Effector memory CD4-positive, alpha-beta T cell (primary cell): ENCODE measurements at regions not wholly inside any gene's neighbourhood (a gene's known extent, or its start where the extent isn't known, plus 50 kb on each side); places are given as distances from the start of the nearest gene placed in this dataset.

ENCODE experiments used
- DNase-seq, 3 donors: peaks; one replicate each; pipeline ENCODE4 v3.0.0-alpha.2; 2020
- H3K27ac ChIP-seq: 2 replicates; pipeline ENCODE4 v1.7.0; 2013; ENCODE audit warnings: mild to moderate bottlenecking, low read length, moderate library complexity; ENCODE audit not compliant: insufficient read depth, poor library complexity, severe bottlenecking
- H3K27me3 ChIP-seq: replicated peaks from 2 replicates; pipeline ENCODE4 v1.7.0; 2013; ENCODE audit warnings: mild to moderate bottlenecking, low read length; ENCODE audit not compliant: insufficient read depth, control insufficient read depth, poor library complexity, severe bottlenecking
- H3K36me3 ChIP-seq: 2 replicates; pipeline ENCODE4 v1.7.0; 2013; ENCODE audit warnings: mild to moderate bottlenecking, low read length, moderate library complexity; ENCODE audit not compliant: control insufficient read depth, insufficient read depth
- H3K4me1 ChIP-seq: 2 replicates; pipeline ENCODE4 v1.7.0; 2013; ENCODE audit warnings: low read length, mild to moderate bottlenecking; ENCODE audit not compliant: control insufficient read depth, insufficient read depth, poor library complexity, severe bottlenecking
- H3K4me3 ChIP-seq: 2 replicates; pipeline ENCODE4 v1.7.0; 2013; ENCODE audit warnings: low read length, low read depth, mild to moderate bottlenecking; ENCODE audit not compliant: insufficient read depth, poor library complexity, severe bottlenecking
- H3K9me3 ChIP-seq: 2 replicates; pipeline ENCODE4 v1.7.0; 2013; ENCODE audit warnings: mild to moderate bottlenecking, low read length, moderate library complexity; ENCODE audit not compliant: control insufficient read depth

DNA sequence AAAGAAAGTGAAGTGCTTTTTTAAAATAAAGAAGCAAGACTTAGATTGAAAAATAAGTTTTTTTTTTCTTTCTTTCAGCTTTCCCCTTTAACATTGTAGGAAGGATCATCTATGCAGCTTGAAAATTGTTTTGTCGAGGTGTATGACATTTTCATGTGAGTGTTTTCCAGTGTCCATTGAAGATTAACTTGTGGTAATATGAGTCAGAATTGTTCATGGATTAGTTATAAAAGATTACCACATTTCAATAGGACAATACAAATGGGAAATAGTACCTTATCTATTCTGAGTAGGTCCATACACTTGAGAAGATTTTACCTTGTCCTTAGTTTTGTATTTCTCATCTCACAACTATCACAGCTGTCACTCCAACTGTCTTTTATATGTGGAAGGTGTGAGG lies 1234.7 kb downstream of the NSUN3 start:
- no peaks in the 10 kb centered on the region for H3K27me3 ChIP-seq
- no peak overlapping the region for H3K27ac ChIP-seq
- no peaks in the 10 kb centered on the region for H3K4me1 ChIP-seq
- DNase-seq = no peak
- H3K9me3 ChIP-seq = peaks cover 6% of the 10 kb centered on the region
- no peaks in the 10 kb centered on the region for H3K36me3 ChIP-seq
- no peak overlapping the region for H3K4me3 ChIP-seq

DNA sequence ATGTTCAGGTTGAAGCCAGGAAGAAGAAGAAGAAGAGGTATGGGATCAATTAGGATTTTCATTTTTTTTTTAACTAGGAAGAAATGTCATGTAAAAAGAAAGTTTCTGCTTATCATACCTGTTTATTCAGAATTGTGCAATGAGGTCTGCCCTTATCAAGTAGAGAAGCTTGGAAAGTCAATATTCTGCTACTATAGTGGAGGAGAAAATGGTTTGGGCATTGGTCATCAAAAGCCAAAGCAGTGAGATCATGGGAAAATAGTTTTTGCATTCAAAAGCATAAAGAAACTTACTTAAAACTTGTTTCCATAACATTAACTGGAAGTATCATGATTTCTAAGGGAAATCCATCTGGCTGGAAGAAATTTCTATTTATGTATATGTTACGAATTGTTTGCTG lies 1239.2 kb downstream of the NSUN3 start:
- no peak for DNase-seq
- no peak overlapping the region for H3K4me3 ChIP-seq
- H3K9me3 ChIP-seq = peaks cover 6% of the 10 kb centered on the region
- H3K27me3 ChIP-seq = no peaks in the 10 kb centered on the region
- no peak overlapping the region for H3K27ac ChIP-seq
- no peaks in the 10 kb centered on the region for H3K36me3 ChIP-seq
- H3K4me1 ChIP-seq = no peaks in the 10 kb centered on the region

DNA sequence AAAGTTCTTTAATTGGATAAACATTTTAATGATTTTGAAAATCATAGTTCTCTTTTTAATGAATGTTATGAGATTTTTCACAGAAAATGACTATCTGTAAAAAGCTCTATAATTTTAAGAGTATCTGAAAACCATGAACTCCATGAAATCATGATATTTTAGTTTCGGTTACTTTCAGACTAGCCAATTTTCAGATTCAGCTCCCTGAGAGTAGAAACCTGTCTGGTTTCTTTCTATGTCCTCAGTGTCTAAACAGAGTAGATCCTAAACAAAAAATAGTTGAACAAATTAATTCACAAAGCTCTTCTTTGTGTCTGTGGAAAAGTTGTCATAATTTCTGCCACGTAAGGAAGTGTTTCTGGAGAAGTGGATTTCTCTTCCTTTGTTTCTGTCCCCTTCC lies 1247.7 kb downstream of the NSUN3 start:
- H3K4me3 ChIP-seq = no peak overlapping the region
- no peaks in the 10 kb centered on the region for H3K4me1 ChIP-seq
- DNase-seq = no peak
- no peaks in the 10 kb centered on the region for H3K9me3 ChIP-seq
- no peaks in the 10 kb centered on the region for H3K27me3 ChIP-seq
- H3K27ac ChIP-seq = no peak overlapping the region
- H3K36me3 ChIP-seq = no peaks in the 10 kb centered on the region

DNA sequence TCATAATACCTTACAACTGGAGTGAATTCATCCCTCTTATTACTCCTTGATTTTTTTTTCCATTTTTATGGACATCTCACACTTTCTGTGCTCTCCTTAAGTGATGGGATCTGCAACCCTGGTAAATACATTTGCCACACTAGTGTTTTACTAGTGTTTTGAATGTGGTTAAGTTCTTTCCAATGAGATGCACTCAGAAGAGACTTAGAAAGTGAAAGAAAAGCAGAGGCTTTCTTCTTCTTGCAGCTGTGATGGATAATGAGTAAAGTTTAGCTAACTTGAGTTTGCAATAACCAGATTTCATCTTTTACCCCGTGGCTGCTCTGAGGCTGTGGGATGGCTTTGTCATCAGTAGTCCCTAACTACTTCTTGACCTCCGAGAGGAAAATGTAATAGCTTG lies 1248.4 kb downstream of the NSUN3 start:
- DNase-seq = no peak
- Histone ChIP-seq H3K27me3 (no peaks in the 10 kb centered on the region), H3K36me3 (no peaks in the 10 kb centered on the region), H3K4me1 (no peaks in the 10 kb centered on the region), H3K9me3 (no peaks in the 10 kb centered on the region), H3K4me3 (no peak overlapping the region), H3K27ac (no peak overlapping the region)

DNA sequence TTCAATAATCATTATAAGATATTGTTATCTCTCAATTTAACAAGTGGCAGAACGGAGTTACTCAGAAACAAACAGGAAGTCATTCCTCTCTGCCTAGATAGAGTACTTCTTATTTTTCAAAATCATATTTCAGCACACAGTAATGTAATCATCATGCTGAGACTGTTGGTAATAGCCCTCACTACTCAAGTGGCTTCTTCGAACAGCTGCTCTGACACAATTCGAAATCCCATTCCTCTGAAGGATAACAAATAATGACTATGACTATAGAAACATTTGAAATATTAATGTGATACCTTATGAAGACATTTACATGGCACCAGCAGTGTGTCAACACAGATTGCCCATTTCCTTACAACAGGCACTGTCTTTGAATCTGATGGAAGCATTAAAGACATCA lies 1249.8 kb downstream of the NSUN3 start:
- H3K36me3 ChIP-seq = no peaks in the 10 kb centered on the region

DNA sequence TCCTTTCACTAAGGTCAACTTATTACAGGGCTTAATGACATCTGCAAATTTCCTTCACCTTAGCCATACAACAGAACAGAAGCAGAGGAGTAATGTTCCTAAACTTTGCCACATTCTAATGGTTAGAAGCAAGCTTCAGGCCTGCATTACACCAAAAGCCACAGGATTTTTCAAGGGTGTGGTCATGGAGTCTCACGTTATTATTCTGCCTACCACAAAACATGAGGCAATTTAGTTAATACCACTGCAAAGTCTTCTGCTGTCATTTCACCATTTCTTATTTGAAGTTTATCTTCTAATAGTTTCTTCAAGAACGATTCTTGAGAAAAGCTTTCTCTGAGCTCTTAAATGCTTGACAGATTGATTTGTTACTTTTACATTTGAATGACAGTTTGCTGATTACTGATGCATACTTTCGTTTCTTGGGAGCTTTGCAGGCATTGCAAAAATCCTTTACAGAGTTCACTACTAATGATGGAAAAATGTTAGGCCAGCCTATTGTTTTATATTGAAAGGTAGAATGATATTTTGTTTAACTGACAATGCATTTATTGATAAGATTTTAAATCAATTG lies 1257.1 kb downstream of the NSUN3 start:
- no peaks in the 10 kb centered on the region for H3K4me1 ChIP-seq
- no peak for DNase-seq
- H3K36me3 ChIP-seq = no peaks in the 10 kb centered on the region
- no peak overlapping the region for H3K4me3 ChIP-seq
- H3K27me3 ChIP-seq = no peaks in the 10 kb centered on the region
- no peak overlapping the region for H3K27ac ChIP-seq
- H3K9me3 ChIP-seq = no peaks in the 10 kb centered on the region

More for the DNA sequence above, 1249.8 kb downstream of the NSUN3 start:
- Histone ChIP-seq H3K27me3 (no peaks in the 10 kb centered on the region), H3K27ac (no peak overlapping the region), H3K9me3 (no peaks in the 10 kb centered on the region), H3K4me3 (no peak overlapping the region), H3K4me1 (no peaks in the 10 kb centered on the region)
- DNase-seq = no peak

DNA sequence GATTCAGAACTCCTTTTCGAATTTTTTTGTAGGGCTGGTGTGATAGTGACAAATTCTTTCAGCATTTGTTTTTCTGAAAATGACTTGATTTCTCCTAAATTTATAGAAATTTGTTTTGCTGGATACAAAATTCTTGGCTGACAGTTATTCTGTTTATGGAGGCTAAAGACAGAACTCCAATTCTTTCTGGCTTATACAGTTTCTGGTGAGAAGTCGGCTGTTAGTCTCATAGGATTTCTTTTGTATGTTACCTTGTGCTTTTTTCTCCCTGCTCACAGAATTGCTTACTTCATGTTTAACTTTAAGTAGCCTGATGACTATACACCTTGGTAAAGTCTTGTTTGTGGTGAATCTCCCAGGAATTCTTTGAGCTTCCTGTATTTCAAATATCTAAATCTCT lies 1264.6 kb downstream of the NSUN3 start:
- no peak overlapping the region for H3K4me3 ChIP-seq
- H3K9me3 ChIP-seq = no peaks in the 10 kb centered on the region
- DNase-seq = no peak
- no peaks in the 10 kb centered on the region for H3K4me1 ChIP-seq
- H3K27me3 ChIP-seq = no peaks in the 10 kb centered on the region
- no peaks in the 10 kb centered on the region for H3K36me3 ChIP-seq
- H3K27ac ChIP-seq = no peak overlapping the region

DNA sequence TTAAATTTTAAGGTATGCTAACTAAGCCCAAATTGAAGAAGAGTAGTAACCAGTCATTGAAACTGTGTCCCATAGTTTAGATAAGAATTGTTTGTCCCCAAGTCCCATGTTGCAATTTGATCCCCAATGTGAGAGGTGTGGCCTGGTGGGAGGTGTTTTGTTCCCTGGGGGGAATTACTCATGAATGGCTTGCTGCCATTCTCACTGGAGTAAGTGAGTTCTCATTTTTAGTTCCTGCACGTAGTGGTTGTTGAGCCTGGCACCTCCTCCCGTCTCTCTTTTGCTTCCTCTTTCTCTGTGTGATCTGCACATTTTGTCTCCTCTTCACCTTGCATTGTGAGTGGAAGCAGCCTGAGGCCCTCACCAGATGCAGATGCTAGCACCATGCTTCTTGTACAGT lies 1271.0 kb downstream of the NSUN3 start:
- no peaks in the 10 kb centered on the region for H3K36me3 ChIP-seq
- H3K27ac ChIP-seq = no peak overlapping the region
- no peaks in the 10 kb centered on the region for H3K27me3 ChIP-seq
- H3K4me1 ChIP-seq = no peaks in the 10 kb centered on the region
- no peak for DNase-seq
- no peak overlapping the region for H3K4me3 ChIP-seq
- H3K9me3 ChIP-seq = no peaks in the 10 kb centered on the region

DNA sequence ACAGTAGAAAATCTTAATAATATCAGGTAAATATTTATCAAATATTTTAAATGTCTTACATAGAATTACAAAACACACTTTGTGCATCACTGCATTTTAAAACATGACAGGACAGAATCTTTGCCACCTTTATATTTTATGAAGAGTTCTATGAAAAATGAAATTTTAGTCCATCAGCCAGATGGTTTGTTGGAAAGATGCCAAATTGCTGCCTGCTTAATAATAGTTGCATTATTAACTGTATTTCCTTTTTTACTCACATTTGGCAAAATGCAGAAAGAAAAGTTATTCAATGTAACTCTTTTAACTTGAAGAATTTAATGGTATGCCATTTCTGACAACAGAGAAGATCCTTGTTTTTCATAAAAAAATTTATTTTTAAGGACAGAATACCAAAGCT lies 1271.6 kb downstream of the NSUN3 start:
- no peaks in the 10 kb centered on the region for H3K27me3 ChIP-seq
- no peaks in the 10 kb centered on the region for H3K9me3 ChIP-seq
- H3K27ac ChIP-seq = no peak overlapping the region
- no peaks in the 10 kb centered on the region for H3K36me3 ChIP-seq
- no peak overlapping the region for H3K4me3 ChIP-seq
- no peak for DNase-seq
- no peaks in the 10 kb centered on the region for H3K4me1 ChIP-seq

DNA sequence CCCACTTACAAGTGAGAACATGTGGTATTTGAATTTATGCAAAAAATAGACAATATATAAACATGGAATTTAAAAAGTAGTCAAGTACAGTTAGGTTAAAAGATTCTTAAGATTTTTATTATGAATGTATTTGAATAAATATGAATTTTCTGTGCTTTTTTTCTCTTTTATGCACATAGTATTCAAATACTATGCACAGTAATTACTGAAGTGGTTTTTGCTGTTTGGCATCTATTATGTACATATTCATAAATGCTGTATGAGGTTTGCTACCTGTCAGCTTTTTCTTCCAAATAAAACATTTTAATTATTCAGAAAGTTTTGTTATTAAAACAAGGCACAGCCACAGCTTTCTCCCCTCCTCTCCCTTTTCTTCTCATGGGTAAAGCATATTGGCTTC lies 1272.7 kb downstream of the NSUN3 start:
- H3K36me3 ChIP-seq = no peaks in the 10 kb centered on the region
- DNase-seq = no peak
- H3K4me3 ChIP-seq = no peak overlapping the region
- no peaks in the 10 kb centered on the region for H3K27me3 ChIP-seq
- no peak overlapping the region for H3K27ac ChIP-seq
- H3K9me3 ChIP-seq = no peaks in the 10 kb centered on the region
- H3K4me1 ChIP-seq = no peaks in the 10 kb centered on the region

DNA sequence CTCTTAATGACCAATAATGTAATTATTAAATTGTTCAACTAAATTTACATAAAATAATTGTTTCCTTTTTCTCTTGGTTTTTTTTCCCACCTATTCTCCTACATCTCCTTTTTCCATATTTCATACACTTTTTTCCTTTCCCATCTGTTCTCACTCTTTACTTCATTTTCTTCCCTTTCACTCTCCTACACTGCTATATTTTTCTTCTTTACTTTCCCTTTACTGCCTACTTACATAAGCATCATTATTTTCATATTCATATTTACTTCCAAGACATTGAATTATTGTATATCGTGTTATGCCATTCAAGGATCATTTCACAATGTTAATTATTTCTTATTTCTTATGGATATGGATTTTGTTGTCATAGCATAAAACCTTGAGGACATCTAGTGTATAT lies 1275.6 kb downstream of the NSUN3 start:
- no peak overlapping the region for H3K4me3 ChIP-seq

More for the DNA sequence above, 1275.6 kb downstream of the NSUN3 start:
- Histone ChIP-seq H3K27me3 (no peaks in the 10 kb centered on the region), H3K9me3 (no peaks in the 10 kb centered on the region), H3K27ac (no peak overlapping the region), H3K36me3 (no peaks in the 10 kb centered on the region), H3K4me1 (no peaks in the 10 kb centered on the region)
- DNase-seq = no peak
